Astrocyte of the cerebellum (primary cell): ENCODE measurements at regions not wholly inside any gene's neighbourhood (a gene's known extent, or its start where the extent isn't known, plus 50 kb on each side); places are given as distances from the start of the nearest gene placed in this dataset.

Source experiments
- DNase-seq: peaks from one replicate; pipeline ENCODE4 v3.0.0-alpha.2; 2011; ENCODE audit warnings: low read depth
- H3K4me3 ChIP-seq: 2 replicates; pipeline ENCODE4 v1.5.1; 2011; ENCODE audit warnings: mild to moderate bottlenecking, low read depth, low read length, moderate library complexity
- in situ Hi-C: cut with HindIII; loops from 2 replicates; pipeline ENCODE4 v1.10.0; 2017; ENCODE audit warnings: low sequenced_read_pairs
- TF ChIP-seq, protein P1 (sequence below): IDR thresholded peaks from 2 replicates; pipeline ENCODE4 v1.5.1; 2012; ENCODE audit warnings: low read length, low read depth, moderate library complexity, mild to moderate bottlenecking; ENCODE audit errors: missing control alignments

- no peak overlapping the region for H3K4me3 ChIP-seq
- no peak for DNase-seq
- TF ChIP-seq, protein P1, sequence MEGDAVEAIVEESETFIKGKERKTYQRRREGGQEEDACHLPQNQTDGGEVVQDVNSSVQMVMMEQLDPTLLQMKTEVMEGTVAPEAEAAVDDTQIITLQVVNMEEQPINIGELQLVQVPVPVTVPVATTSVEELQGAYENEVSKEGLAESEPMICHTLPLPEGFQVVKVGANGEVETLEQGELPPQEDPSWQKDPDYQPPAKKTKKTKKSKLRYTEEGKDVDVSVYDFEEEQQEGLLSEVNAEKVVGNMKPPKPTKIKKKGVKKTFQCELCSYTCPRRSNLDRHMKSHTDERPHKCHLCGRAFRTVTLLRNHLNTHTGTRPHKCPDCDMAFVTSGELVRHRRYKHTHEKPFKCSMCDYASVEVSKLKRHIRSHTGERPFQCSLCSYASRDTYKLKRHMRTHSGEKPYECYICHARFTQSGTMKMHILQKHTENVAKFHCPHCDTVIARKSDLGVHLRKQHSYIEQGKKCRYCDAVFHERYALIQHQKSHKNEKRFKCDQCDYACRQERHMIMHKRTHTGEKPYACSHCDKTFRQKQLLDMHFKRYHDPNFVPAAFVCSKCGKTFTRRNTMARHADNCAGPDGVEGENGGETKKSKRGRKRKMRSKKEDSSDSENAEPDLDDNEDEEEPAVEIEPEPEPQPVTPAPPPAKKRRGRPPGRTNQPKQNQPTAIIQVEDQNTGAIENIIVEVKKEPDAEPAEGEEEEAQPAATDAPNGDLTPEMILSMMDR = no peak
- in situ Hi-C loops = loop anchor here (5.0 kb wide), 1 partner anchor 50 kb away; no protein-coding TSS in a partner anchor
Measured at GRCh38 chr10:124217031-124217430, 123.6 kb upstream of the CHST15 start.

- TF ChIP-seq, protein P1 = no peak
- H3K4me3 ChIP-seq = no peak overlapping the region
- in situ Hi-C loops = loop anchor here (5.0 kb wide), 1 partner anchor 53 kb away; no protein-coding TSS in a partner anchor
- DNase-seq = no peak
Measured at GRCh38 chr10:124214610-124215375, 121.4 kb upstream of the CHST15 start.

- no peak for DNase-seq
- in situ Hi-C loops = no loop called here
- no peak overlapping the region for H3K4me3 ChIP-seq
- TF ChIP-seq, protein P1 = no peak
Measured at GRCh38 chr10:124213899-124214510, 120.6 kb upstream of the CHST15 start.

GRCh38 chr10:124213471-124213870 is 120.1 kb upstream of the CHST15 start:
- no peak overlapping the region for H3K4me3 ChIP-seq
- in situ Hi-C loops = no loop called here
- no peak for DNase-seq
- TF ChIP-seq, protein P1 = no peak

- in situ Hi-C loops = no loop called here
- no peak for DNase-seq
- TF ChIP-seq, protein P1 = no peak
- no peak overlapping the region for H3K4me3 ChIP-seq
Measured at GRCh38 chr10:124212702-124213101, 119.3 kb upstream of the CHST15 start.

DNA sequence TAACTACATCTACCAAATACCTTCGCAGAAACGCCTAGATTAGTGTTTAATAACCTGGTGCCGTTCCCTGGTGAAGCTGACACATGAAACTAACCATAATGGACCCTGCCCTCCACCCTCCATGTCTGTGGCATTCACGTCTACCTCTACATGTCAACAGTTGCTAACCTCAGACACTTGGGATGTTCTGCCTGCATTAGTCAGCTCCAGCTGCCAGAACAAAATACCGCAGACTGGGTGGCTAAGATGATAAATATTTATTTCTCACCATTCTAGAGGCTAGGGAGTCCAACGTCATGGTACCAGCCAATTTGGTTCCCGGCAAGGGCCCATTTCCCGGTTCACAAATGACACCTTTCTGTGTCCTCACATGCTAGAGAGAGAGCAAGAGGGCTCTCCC is 118.5 kb upstream of the CHST15 start:
- TF ChIP-seq, protein P1 = no peak
- in situ Hi-C loops = no loop called here
- no peak for DNase-seq
- H3K4me3 ChIP-seq = no peak overlapping the region
